ENCODE measurements at regions not wholly inside any gene's neighbourhood (a gene's known extent, or its start where the extent isn't known, plus 50 kb on each side); places are given as distances from the start of the nearest gene placed in this dataset.
"Not testable (repeated sequence)": the region's sequence is repeated elsewhere in the genome, so short reads cannot be mapped to it uniquely, and the experiment has no call there.

- Histone ChIP-seq H3K27me3 (ENCODE audit: insufficient read depth, low read depth, low read length) (no peaks in the 10 kb centered on the region), H2AFZ (ENCODE audit: low read depth, low read length) (no peak overlapping the region), H3K79me2 (replicated peaks; ENCODE audit: insufficient read depth, low read length) (no peaks in the 10 kb centered on the region), H4K20me1 (ENCODE audit: insufficient read depth) (no peaks in the 10 kb centered on the region), H3K27ac (ENCODE audit: low read length) (no peak overlapping the region), H3K9me2 (ENCODE audit: insufficient read depth, low read length) (no peaks in the 10 kb centered on the region), H3F3A (ENCODE audit: insufficient read depth, low read length, poor library complexity, severe bottlenecking) (no peaks in the 10 kb centered on the region), H3K9me3 (ENCODE audit: low read length) (no peaks in the 10 kb centered on the region), H3K4me2 (ENCODE audit: low read length) (no peak overlapping the region), H3K4me3 (ENCODE audit: low read length) (no peak overlapping the region), H3K9ac (ENCODE audit: low read length) (no peak overlapping the region), H3K36me3 (ENCODE audit: insufficient read depth, low read length) (no peaks in the 10 kb centered on the region)
- no peak for TF ChIP-seq TAF1 (IDR thresholded peaks at IDR 0.05; ENCODE audit: low read depth)
Measured at GRCh38 chr9:24144796-24145195, 318.8 kb upstream of the ELAVL2 start.

DNA sequence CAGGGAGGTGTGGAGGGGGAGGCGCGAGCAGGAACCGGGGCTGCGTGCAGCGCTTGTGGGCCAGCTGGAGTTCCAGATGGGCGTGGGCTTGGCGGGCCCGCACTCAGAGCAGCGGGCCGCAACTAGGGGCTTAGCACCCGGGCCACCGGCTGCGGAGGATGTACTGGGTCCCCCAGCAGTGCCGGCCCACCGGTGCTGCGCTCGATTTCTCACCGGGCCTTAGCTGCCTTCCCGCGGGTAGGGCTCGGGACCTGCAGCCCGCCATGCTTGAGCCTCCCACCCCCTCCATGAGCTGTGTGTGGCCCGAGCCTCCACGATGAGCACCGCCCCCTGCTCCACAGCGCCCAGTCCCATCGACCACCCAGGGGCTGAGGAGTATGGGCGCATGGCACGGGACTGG is 309.0 kb upstream of the ELAVL2 start:
- H3K27ac ChIP-seq (ENCODE audit: low read length); H3K27me3 ChIP-seq (ENCODE audit: insufficient read depth, low read depth, low read length); H3K9ac ChIP-seq (ENCODE audit: low read length); H4K20me1 ChIP-seq (ENCODE audit: insufficient read depth); H3K4me2 ChIP-seq (ENCODE audit: low read length); H3K36me3 ChIP-seq (ENCODE audit: insufficient read depth, low read length); H3K4me3 ChIP-seq (ENCODE audit: low read length); H2AFZ ChIP-seq (ENCODE audit: low read depth, low read length); H3K9me2 ChIP-seq (ENCODE audit: insufficient read depth, low read length); H3K79me2 ChIP-seq (replicated peaks; ENCODE audit: insufficient read depth, low read length); H3F3A ChIP-seq (ENCODE audit: insufficient read depth, low read length, poor library complexity, severe bottlenecking); H3K9me3 ChIP-seq (ENCODE audit: low read length): not testable (repeated sequence)

DNA sequence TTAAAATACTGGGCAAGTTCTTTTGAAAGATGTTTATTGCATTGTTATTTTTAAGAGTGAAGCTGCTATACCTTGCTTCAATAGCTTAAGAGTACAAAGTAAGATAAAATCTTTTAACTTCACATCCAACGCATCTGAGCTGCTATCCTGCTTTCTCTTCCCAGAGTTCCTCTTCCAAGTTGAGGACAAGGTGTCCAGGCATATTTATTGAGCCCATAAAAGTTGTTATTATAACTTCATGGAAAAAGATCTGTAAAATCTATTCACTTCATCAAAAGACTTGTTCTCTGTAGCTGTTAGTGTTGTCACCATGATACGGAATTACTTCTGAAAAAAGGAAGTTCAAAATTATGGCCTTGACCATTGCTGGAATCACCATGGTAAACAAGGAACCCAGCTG is 306.2 kb upstream of the ELAVL2 start:
- Histone ChIP-seq H3K9me3 (ENCODE audit: low read length) (no peaks in the 10 kb centered on the region), H3K9me2 (ENCODE audit: insufficient read depth, low read length) (no peaks in the 10 kb centered on the region), H3K4me3 (ENCODE audit: low read length) (no peak overlapping the region), H3K36me3 (ENCODE audit: insufficient read depth, low read length) (no peaks in the 10 kb centered on the region), H4K20me1 (ENCODE audit: insufficient read depth) (no peaks in the 10 kb centered on the region), H3K27ac (ENCODE audit: low read length) (no peak overlapping the region), H3F3A (ENCODE audit: insufficient read depth, low read length, poor library complexity, severe bottlenecking) (no peaks in the 10 kb centered on the region), H3K4me2 (ENCODE audit: low read length) (no peak overlapping the region), H2AFZ (ENCODE audit: low read depth, low read length) (no peak overlapping the region), H3K27me3 (ENCODE audit: insufficient read depth, low read depth, low read length) (no peaks in the 10 kb centered on the region), H3K79me2 (replicated peaks; ENCODE audit: insufficient read depth, low read length) (no peaks in the 10 kb centered on the region), H3K9ac (ENCODE audit: low read length) (no peak overlapping the region)
- TF ChIP-seq EP300 (conservative IDR thresholded peaks at IDR 0.05; ENCODE audit: poor library complexity, severe bottlenecking) (no peak), TAF1 (IDR thresholded peaks at IDR 0.05; ENCODE audit: low read depth) (no peak), RAD21 (conservative IDR thresholded peaks at IDR 0.05) (no peak), EZH2 (IDR thresholded peaks at IDR 0.05; ENCODE audit: borderline replicate concordance, insufficient read depth, low read length, poor library complexity, severe bottlenecking) (no peak), CTCF (IDR thresholded peaks at IDR 0.05; ENCODE audit: poor library complexity, severe bottlenecking) (no peak), SMC3 (conservative IDR thresholded peaks at IDR 0.05; ENCODE audit: poor library complexity) (no peak), POLR2AphosphoS5 (IDR thresholded peaks at IDR 0.05) (no peak), MXI1 (conservative IDR thresholded peaks at IDR 0.05; ENCODE audit: poor library complexity, severe bottlenecking) (no peak)
- TF ChIP-seq, protein P1, sequence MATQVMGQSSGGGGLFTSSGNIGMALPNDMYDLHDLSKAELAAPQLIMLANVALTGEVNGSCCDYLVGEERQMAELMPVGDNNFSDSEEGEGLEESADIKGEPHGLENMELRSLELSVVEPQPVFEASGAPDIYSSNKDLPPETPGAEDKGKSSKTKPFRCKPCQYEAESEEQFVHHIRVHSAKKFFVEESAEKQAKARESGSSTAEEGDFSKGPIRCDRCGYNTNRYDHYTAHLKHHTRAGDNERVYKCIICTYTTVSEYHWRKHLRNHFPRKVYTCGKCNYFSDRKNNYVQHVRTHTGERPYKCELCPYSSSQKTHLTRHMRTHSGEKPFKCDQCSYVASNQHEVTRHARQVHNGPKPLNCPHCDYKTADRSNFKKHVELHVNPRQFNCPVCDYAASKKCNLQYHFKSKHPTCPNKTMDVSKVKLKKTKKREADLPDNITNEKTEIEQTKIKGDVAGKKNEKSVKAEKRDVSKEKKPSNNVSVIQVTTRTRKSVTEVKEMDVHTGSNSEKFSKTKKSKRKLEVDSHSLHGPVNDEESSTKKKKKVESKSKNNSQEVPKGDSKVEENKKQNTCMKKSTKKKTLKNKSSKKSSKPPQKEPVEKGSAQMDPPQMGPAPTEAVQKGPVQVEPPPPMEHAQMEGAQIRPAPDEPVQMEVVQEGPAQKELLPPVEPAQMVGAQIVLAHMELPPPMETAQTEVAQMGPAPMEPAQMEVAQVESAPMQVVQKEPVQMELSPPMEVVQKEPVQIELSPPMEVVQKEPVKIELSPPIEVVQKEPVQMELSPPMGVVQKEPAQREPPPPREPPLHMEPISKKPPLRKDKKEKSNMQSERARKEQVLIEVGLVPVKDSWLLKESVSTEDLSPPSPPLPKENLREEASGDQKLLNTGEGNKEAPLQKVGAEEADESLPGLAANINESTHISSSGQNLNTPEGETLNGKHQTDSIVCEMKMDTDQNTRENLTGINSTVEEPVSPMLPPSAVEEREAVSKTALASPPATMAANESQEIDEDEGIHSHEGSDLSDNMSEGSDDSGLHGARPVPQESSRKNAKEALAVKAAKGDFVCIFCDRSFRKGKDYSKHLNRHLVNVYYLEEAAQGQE (IDR thresholded peaks at IDR 0.05; ENCODE audit: borderline replicate concordance): no peak
